IgD-negative memory B cell (primary cell): ENCODE measurements at regions not wholly inside any gene's neighbourhood (a gene's known extent, or its start where the extent isn't known, plus 50 kb on each side); places are given as distances from the start of the nearest gene placed in this dataset.

ENCODE experiments used
- H3K27ac Mint-ChIP-seq, 3 donors: one replicate each; pipeline ENCODE4 v1.8.0; 2020 to 2022; ENCODE audit warnings: mild to moderate bottlenecking in 3 of 3, mixed read lengths in 3 of 3, moderate library complexity in 1 of 3
- H3K27me3 Mint-ChIP-seq: one replicate; pipeline ENCODE4 v1.8.0; 2021; ENCODE audit warnings: mixed read lengths
- H3K36me3 Mint-ChIP-seq: one replicate; pipeline ENCODE4 v1.8.0; 2020; ENCODE audit warnings: mild to moderate bottlenecking, mixed read lengths
- H3K4me1 Mint-ChIP-seq, 3 donors: one replicate each; pipeline ENCODE4 v1.8.0; 2020 to 2022; ENCODE audit warnings: mixed read lengths in 3 of 3, mild to moderate bottlenecking in 1 of 3
- H3K4me3 Mint-ChIP-seq, 4 donors: one replicate each; pipeline ENCODE4 v1.8.0; 2020 to 2022; ENCODE audit warnings: mild to moderate bottlenecking in 4 of 4, mixed read lengths in 4 of 4, moderate library complexity in 3 of 4
- H3K9me3 Mint-ChIP-seq, 3 donors: one replicate each; pipeline ENCODE4 v1.8.0; 2020 to 2021; ENCODE audit warnings: mixed read lengths in 3 of 3, mild to moderate bottlenecking in 1 of 3

- Mint-ChIP-seq H3K27ac (no peak overlapping the region), H3K9me3 (peaks cover 0 to 13% (median 3%) of the 10 kb centered on the region in 3 donors), H3K4me3 (no peak overlapping the region), H3K4me1 (no peaks in the 10 kb centered on the region), H3K27me3 (no peaks in the 10 kb centered on the region), H3K36me3 (no peaks in the 10 kb centered on the region)
Observed at GRCh38 chr4:187940299-187940698, 55.3 kb upstream of the ZFP42 start.

- H3K4me1 Mint-ChIP-seq, result no peaks in the 10 kb centered on the region
- H3K4me3 Mint-ChIP-seq, result no peak overlapping the region
- no peaks in the 10 kb centered on the region for H3K27me3 Mint-ChIP-seq
- peaks cover 0 to 17% (median 3%) of the 10 kb centered on the region in 3 donors for H3K9me3 Mint-ChIP-seq
- H3K27ac Mint-ChIP-seq, result no peak overlapping the region
- H3K36me3 Mint-ChIP-seq, result no peaks in the 10 kb centered on the region
Observed at GRCh38 chr4:187942968-187943367, 52.6 kb upstream of the ZFP42 start.

DNA sequence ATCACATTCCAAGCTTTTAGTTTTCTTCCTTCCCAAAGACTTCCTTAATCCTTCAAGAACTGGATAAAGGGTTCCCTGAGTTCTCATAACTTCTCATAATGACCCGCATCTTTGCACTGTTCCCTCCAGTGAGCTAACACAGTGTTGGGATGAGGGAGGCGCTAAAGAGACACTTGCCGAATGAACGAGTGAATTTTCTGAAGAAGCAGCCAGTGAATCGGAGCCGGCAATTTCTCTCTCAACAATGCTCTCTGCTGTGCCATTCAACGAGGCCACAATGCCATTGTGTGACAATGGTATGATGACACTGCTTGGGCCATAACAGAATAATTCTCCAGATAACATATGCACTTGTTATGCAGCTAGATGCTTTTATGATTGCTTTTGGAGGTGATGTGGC, 51.4 kb upstream of the ZFP42 start:
- no peaks in the 10 kb centered on the region for H3K36me3 Mint-ChIP-seq
- no peaks in the 10 kb centered on the region for H3K4me1 Mint-ChIP-seq
- peaks cover 0 to 17% (median 3%) of the 10 kb centered on the region in 3 donors for H3K9me3 Mint-ChIP-seq
- H3K27me3 Mint-ChIP-seq, result no peaks in the 10 kb centered on the region
- no peak overlapping the region for H3K27ac Mint-ChIP-seq
- H3K4me3 Mint-ChIP-seq, result no peak overlapping the region
